Adrenal gland (tissue), 9 donors: ENCODE measurements at regions not wholly inside any gene's neighbourhood (a gene's known extent, or its start where the extent isn't known, plus 50 kb on each side); places are given as distances from the start of the nearest gene placed in this dataset.
"Not testable (repeated sequence)": the region's sequence is repeated elsewhere in the genome, so short reads cannot be mapped to it uniquely, and the experiment has no call there.

Experiments used
- DNase-seq, 7 donors: peaks; one replicate each; pipeline ENCODE4 v3.0.0-alpha.2; 2019 to 2020
- H3K27ac ChIP-seq, 5 donors: fragments of 200-600 bp; sonication (generic) in 4 of 5; 1 replicate in 3 of 5; 2 replicates in 2 of 5; pipeline versions ENCODE4 v1.5.1 to v1.8.0; 2016 to 2020; ENCODE audit warnings: mild to moderate bottlenecking in 1 of 5
- H3K27me3 ChIP-seq: fragments of 200-600 bp; 2 replicates; pipeline ENCODE4 v1.8.0; 2021
- H3K36me3 ChIP-seq, 2 donors: fragments of 200-600 bp; replicated peaks in 1 of 2; 1 replicate in 1 of 2; 2 replicates in 1 of 2; pipeline versions ENCODE4 v1.5.1 to v1.8.0; 2018 to 2022
- H3K4me1 ChIP-seq, 2 donors: fragments of 200-600 bp; replicated peaks in 1 of 2; 1 replicate in 1 of 2; 2 replicates in 1 of 2; pipeline versions ENCODE4 v1.5.1 to v1.8.0; 2018 to 2021
- H3K4me3 ChIP-seq, 4 donors: fragments of 200-600 bp; sonication (generic) in 3 of 4; one replicate each; pipeline ENCODE4 v1.5.1; 2016 to 2018
- H3K9me3 ChIP-seq, 3 donors: fragments of 200-600 bp; sonication (generic) in 1 of 3; replicated peaks in 1 of 3; 1 replicate in 2 of 3; 2 replicates in 1 of 3; pipeline versions ENCODE4 v1.5.1 to v1.8.0; 2016 to 2021
- CTCF ChIP-seq, 6 experiments: fragments of 450-650 bp in 4 of 6; fragments of 200-600 bp in 2 of 6; sonication (generic) in 1 of 6; IDR thresholded peaks; 1 replicate in 5 of 6; 2 replicates in 1 of 6; pipeline versions ENCODE4 v1.5.1 to v1.8.0; 2016 to 2021; ENCODE audit warnings: antibody characterized with exemption in 6 of 6, mild to moderate bottlenecking in 2 of 6, moderate library complexity in 1 of 6
- POLR2A ChIP-seq, 2 donors: fragments of 450-650 bp; IDR thresholded peaks; one replicate each; pipeline ENCODE4 v1.6.1; 2017; ENCODE audit warnings: antibody characterized with exemption in 2 of 2, mild to moderate bottlenecking in 2 of 2, moderate library complexity in 1 of 2
- WGBS, 4 donors: extraction: QIAGEN DNeasy Blood & Tissue Kit in 2 of 4; methylation state at CpG; one replicate each; pipeline versions ENCODE4 v1.1.5 to v1.1.7; 2013 to 2017; 5-methylcytosine and 5-hydroxymethylcytosine counted together
- intact Hi-C, 2 donors: fragments of 100-400 bp; cut with DNase I; formaldehyde crosslinking; loops; one replicate each; pipeline versions ENCODE4 v1.14.1 to v1.15.0; 2022 to 2023
- donor health status: healthy with polysubstance abuse.
- donor health status: Bipolar disorder and iron deficiency.
- donor health status: DM: yes; HTN: yes; CAD: no.
- donor health status: DM: no; HTN: no; CAD: no.
- donor health status: DM: no; HTN: no; CAD: no.

- Histone ChIP-seq H3K27me3 (no peaks in the 10 kb centered on the region), H3K27ac (no peak overlapping the region), H3K9me3 (no peaks in the 10 kb centered on the region), H3K4me3 (no peak overlapping the region), H3K4me1 (no peaks in the 10 kb centered on the region), H3K36me3 (no peaks in the 10 kb centered on the region)
- 77 to 83% (median 77%) methylated on average over 7 of the region's 7 CpGs for WGBS, 4 donors
- no peak for DNase-seq
- TF ChIP-seq CTCF (IDR thresholded peaks at IDR 0.05) (no peak), POLR2A (IDR thresholded peaks at IDR 0.05) (no peak)
- intact Hi-C loops = no loop called here
These were observed 121.8 kb downstream of the OXSM start for GRCh38 chr3:25911525-25912295.

DNA sequence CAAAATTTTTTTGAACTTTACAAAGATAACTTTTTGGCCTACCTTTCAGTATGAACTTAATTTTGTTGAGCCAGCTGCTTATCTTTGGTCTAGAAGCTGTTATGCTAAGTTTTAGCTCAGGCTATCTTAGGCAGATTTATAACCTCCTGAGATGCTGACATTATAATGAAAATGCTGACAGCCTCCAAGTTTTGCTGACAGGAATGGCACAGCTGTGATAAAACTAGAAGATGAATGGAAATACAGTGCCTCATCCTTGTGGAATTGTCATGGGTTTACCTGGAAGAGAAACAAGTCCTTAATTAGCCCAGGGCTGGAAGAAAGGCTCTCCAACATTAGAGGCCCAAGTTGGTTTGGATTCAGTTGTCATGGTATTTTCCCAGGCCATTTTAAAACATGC lies 123.3 kb downstream of the OXSM start:
- no peak for TF ChIP-seq POLR2A (IDR thresholded peaks at IDR 0.05)
- TF ChIP-seq CTCF (IDR thresholded peaks at IDR 0.05) = no peak
- Histone ChIP-seq H3K4me1 (no peaks in the 10 kb centered on the region), H3K27ac (no peak overlapping the region), H3K9me3 (no peaks in the 10 kb centered on the region), H3K27me3 (no peaks in the 10 kb centered on the region), H3K4me3 (no peak overlapping the region), H3K36me3 (no peaks in the 10 kb centered on the region)
- intact Hi-C loops = no loop called here
- no peak for DNase-seq

DNA sequence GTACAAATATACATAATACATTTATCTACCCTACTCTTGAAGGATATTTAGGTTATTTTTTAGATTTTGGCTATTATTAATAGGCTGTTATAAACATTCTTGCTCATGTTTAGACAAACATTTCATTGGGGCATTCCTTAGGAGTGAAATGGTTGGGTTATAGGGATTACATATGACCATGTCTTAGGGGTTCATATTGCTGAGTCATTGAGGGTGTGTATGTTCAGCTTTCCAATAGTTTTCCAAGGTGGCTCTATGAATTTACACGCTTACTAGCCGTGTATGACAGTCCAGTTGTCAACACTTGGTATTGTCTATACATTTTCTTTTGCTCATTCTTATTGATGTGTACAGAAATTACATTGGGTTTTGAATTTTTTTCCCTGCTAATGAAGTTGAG lies 125.8 kb downstream of the OXSM start:
- intact Hi-C loops = no loop called here
- no peaks in the 10 kb centered on the region for H3K9me3 ChIP-seq
- no peak overlapping the region for H3K4me3 ChIP-seq
- no peaks in the 10 kb centered on the region for H3K4me1 ChIP-seq
- DNase-seq = no peak
- no peak overlapping the region for H3K27ac ChIP-seq
- H3K27me3 ChIP-seq = no peaks in the 10 kb centered on the region
- TF ChIP-seq POLR2A (IDR thresholded peaks at IDR 0.05) (no peak), CTCF (IDR thresholded peaks at IDR 0.05) (no peak)
- no peaks in the 10 kb centered on the region for H3K36me3 ChIP-seq
- WGBS, 4 donors = 74 to 85% (median 78%) methylated on average over 2 of the region's 2 CpGs

DNA sequence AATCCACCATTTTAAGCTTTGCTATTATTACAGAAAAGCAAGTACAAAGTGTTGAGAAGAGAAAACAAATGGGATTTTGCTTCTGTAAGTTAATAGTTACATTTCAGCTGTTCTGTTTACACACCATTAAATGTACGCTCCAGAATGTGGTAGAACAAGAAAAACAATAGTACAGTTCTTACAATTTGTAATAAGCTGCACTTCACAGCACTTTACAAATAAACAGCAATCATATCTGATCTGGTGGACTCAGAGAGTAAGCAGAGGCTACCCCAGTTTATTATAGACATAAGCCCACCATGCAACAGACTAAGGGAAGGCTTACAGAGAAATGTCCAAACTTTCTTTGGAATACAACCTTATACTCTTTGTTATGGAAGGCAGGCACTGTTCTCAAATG lies 126.4 kb downstream of the OXSM start:
- no peak for DNase-seq
- H3K9me3 ChIP-seq = no peaks in the 10 kb centered on the region
- no peaks in the 10 kb centered on the region for H3K36me3 ChIP-seq
- intact Hi-C loops = no loop called here
- no peaks in the 10 kb centered on the region for H3K27me3 ChIP-seq
- H3K4me3 ChIP-seq = no peak overlapping the region
- H3K27ac ChIP-seq = no peak overlapping the region
- H3K4me1 ChIP-seq = no peaks in the 10 kb centered on the region
- TF ChIP-seq POLR2A (IDR thresholded peaks at IDR 0.05) = no peak
- TF ChIP-seq CTCF (IDR thresholded peaks at IDR 0.05) = no peak
- 3 to 40% (median 20%) methylated on average over 1 of the region's 1 CpG for WGBS, 4 donors

- H3K9me3 ChIP-seq, DNase-seq, H3K4me3 ChIP-seq, H3K36me3 ChIP-seq, intact Hi-C loops, H3K4me1 ChIP-seq, H3K27me3 ChIP-seq, H3K27ac ChIP-seq: not testable (repeated sequence)
- WGBS, 4 donors = 82 to 96% (median 89%) methylated on average over 3 to 6 of the region's 6 CpGs
These were observed 142.1 kb downstream of the OXSM start for GRCh38 chr3:25931967-25932366.
